Coronary artery (tissue), 2 donors: ENCODE measurements at regions not wholly inside any gene's neighbourhood (a gene's known extent, or its start where the extent isn't known, plus 50 kb on each side); places are given as distances from the start of the nearest gene placed in this dataset.

Experiments
- DNase-seq: peaks from one replicate; pipeline ENCODE4 v3.0.0-alpha.2; 2017; ENCODE audit warnings: low spot score
- H3K27ac ChIP-seq, 2 donors: fragments of 200-600 bp; sonication (generic); one replicate each; pipeline ENCODE4 v1.5.1; 2016 to 2019
- H3K4me3 ChIP-seq: fragments of 200-600 bp; sonication (generic); 2 replicates; pipeline ENCODE4 v1.5.1; 2016; ENCODE audit warnings: mild to moderate bottlenecking, moderate library complexity
- CTCF ChIP-seq: fragments of 200-600 bp; sonication (generic); IDR thresholded peaks from one replicate; pipeline ENCODE4 v1.5.1; 2019; ENCODE audit warnings: antibody characterized with exemption

GRCh38 chr2:150387586-150388288 lies 99.7 kb downstream of the RND3 start:
- Histone ChIP-seq H3K27ac (no peak overlapping the region), H3K4me3 (no peak overlapping the region)
- no peak for DNase-seq
- TF ChIP-seq CTCF: no peak

- TF ChIP-seq CTCF: no peak
- no peak overlapping the region for H3K4me3 ChIP-seq
- DNase-seq: no peak
These were observed 102.3 kb downstream of the RND3 start for GRCh38 chr2:150385211-150385610.

GRCh38 chr2:150383587-150383986 lies 103.9 kb downstream of the RND3 start:
- H3K4me3 ChIP-seq: no peak overlapping the region
- H3K27ac ChIP-seq: no peak overlapping the region
- TF ChIP-seq CTCF: no peak
- no peak for DNase-seq

More at GRCh38 chr2:150385211-150385610, 102.3 kb downstream of the RND3 start:
- no peak overlapping the region for H3K27ac ChIP-seq

- no peak overlapping the region for H3K4me3 ChIP-seq
- DNase-seq: no peak
- H3K27ac ChIP-seq: no peak overlapping the region
- no peak for TF ChIP-seq CTCF
These were observed 108.3 kb downstream of the RND3 start for GRCh38 chr2:150379166-150379565.

- no peak for TF ChIP-seq CTCF
- no peak for DNase-seq
- Histone ChIP-seq H3K4me3 (no peak overlapping the region), H3K27ac (no peak overlapping the region)
These were observed 108.8 kb downstream of the RND3 start for GRCh38 chr2:150378686-150379085.

GRCh38 chr2:150376553-150377335 lies 110.7 kb downstream of the RND3 start:
- Histone ChIP-seq H3K27ac (no peak overlapping the region), H3K4me3 (no peak overlapping the region)
- no peak for DNase-seq
- no peak for TF ChIP-seq CTCF

- no peak for TF ChIP-seq CTCF
- DNase-seq: no peak
- no peak overlapping the region for H3K27ac ChIP-seq
- no peak overlapping the region for H3K4me3 ChIP-seq
These were observed 112.1 kb downstream of the RND3 start for GRCh38 chr2:150375333-150375732.
